Thoracic aorta (tissue), 2 donors: ENCODE measurements at regions not wholly inside any gene's neighbourhood (a gene's known extent, or its start where the extent isn't known, plus 50 kb on each side); places are given as distances from the start of the nearest gene placed in this dataset.

ENCODE experiments used
- ATAC-seq: fragments of 150-250 bp; one replicate; pipeline ENCODE4 v1.8.0; 2017; ENCODE audit warnings: low read depth; ENCODE audit not compliant: insufficient number of reproducible peaks, low FRiP score
- DNase-seq: peaks from one replicate; pipeline ENCODE4 v3.0.0-alpha.2; 2020; ENCODE audit warnings: low spot score
- H3K27ac ChIP-seq, 2 donors: fragments of 200-600 bp; sonication (generic); 1 replicate in 1 of 2; 2 replicates in 1 of 2; pipeline ENCODE4 v1.5.1; 2016; ENCODE audit warnings: mild to moderate bottlenecking in 2 of 2, moderate library complexity in 2 of 2
- H3K27me3 ChIP-seq: fragments of 200-600 bp; sonication (generic); replicated peaks from 2 replicates; pipeline ENCODE4 v1.6.0; 2016; ENCODE audit warnings: mild to moderate bottlenecking; ENCODE audit not compliant: insufficient read depth
- H3K36me3 ChIP-seq: fragments of 200-600 bp; sonication (generic); one replicate; pipeline ENCODE4 v1.5.1; 2016
- H3K4me1 ChIP-seq, 2 donors: fragments of 200-600 bp; sonication (generic); 1 replicate in 1 of 2; 2 replicates in 1 of 2; pipeline versions ENCODE4 v1.5.1 to v1.6.0; 2016; ENCODE audit warnings: low read depth in 2 of 2, mild to moderate bottlenecking in 1 of 2; ENCODE audit not compliant: control insufficient read depth in 1 of 2
- H3K4me3 ChIP-seq: fragments of 200-600 bp; sonication (generic); 2 replicates; pipeline ENCODE4 v1.5.1; 2016; ENCODE audit warnings: mild to moderate bottlenecking
- H3K9me3 ChIP-seq: fragments of 200-600 bp; sonication (generic); 2 replicates; pipeline ENCODE4 v1.5.1; 2016
- TF ChIP-seq, protein P1 (sequence below): fragments of 200-600 bp; sonication (generic); IDR thresholded peaks from one replicate; pipeline ENCODE4 v1.5.1; 2019; ENCODE audit warnings: antibody characterized with exemption

DNA sequence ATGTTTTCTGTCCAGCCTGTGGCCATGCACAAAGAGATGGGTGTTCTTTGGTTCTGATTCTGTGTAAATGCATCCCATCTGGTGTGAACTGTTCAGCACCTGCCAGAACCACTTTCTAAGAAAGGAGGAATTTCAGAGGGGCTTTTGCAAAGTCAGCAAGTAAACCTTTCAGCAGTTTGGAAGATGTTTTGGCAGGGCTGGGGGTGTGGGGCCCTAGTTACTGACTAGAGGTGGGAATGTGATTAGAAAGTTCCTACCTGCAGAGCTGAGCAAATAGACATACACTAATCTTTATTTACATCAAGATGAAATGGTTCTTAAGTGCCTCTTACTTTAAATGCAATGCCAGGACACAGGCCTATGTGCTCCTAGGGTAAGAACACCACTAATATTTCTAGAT is 378.1 kb upstream of the USP24 start:
- TF ChIP-seq, protein P1, sequence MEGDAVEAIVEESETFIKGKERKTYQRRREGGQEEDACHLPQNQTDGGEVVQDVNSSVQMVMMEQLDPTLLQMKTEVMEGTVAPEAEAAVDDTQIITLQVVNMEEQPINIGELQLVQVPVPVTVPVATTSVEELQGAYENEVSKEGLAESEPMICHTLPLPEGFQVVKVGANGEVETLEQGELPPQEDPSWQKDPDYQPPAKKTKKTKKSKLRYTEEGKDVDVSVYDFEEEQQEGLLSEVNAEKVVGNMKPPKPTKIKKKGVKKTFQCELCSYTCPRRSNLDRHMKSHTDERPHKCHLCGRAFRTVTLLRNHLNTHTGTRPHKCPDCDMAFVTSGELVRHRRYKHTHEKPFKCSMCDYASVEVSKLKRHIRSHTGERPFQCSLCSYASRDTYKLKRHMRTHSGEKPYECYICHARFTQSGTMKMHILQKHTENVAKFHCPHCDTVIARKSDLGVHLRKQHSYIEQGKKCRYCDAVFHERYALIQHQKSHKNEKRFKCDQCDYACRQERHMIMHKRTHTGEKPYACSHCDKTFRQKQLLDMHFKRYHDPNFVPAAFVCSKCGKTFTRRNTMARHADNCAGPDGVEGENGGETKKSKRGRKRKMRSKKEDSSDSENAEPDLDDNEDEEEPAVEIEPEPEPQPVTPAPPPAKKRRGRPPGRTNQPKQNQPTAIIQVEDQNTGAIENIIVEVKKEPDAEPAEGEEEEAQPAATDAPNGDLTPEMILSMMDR: no peak
- no peaks in the 10 kb centered on the region for H3K27me3 ChIP-seq
- no peak overlapping the region for H3K27ac ChIP-seq
- no peaks in the 10 kb centered on the region for H3K36me3 ChIP-seq
- no peak for DNase-seq
- H3K4me1 ChIP-seq: peaks cover 8 to 43% of the 10 kb centered on the region in 2 donors
- no peaks in the 10 kb centered on the region for H3K9me3 ChIP-seq
- ATAC-seq: no peak
- no peak overlapping the region for H3K4me3 ChIP-seq

DNA sequence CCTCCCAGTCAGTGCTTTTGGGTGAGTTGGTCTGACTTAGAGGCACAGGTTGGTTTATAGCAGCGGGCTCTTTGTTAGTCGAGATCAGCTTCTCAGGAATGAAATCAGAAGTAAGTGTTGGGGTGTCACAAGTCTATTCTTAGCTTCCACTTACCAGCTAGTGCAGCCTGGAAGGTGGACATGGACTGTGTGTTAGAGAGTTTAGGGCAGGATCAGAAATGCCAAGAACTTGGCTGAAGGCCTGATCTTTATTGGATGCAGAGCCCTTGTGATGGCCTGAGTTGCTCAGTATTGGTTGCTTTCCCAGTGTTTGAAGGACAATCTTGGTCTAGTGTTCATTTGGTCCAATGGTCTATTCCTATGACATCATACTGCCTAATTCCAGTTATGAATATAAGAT is 377.0 kb upstream of the USP24 start:
- H3K9me3 ChIP-seq: no peaks in the 10 kb centered on the region
- TF ChIP-seq, protein P1: no peak
- ATAC-seq (no peak), DNase-seq (no peak)
- H3K4me1 ChIP-seq: peaks cover 12 to 55% of the 10 kb centered on the region in 2 donors
- H3K36me3 ChIP-seq: no peaks in the 10 kb centered on the region
- H3K27me3 ChIP-seq: no peaks in the 10 kb centered on the region
- H3K4me3 ChIP-seq: no peak overlapping the region
- H3K27ac ChIP-seq: peak overlapping the region; percentile 2 to 84

DNA sequence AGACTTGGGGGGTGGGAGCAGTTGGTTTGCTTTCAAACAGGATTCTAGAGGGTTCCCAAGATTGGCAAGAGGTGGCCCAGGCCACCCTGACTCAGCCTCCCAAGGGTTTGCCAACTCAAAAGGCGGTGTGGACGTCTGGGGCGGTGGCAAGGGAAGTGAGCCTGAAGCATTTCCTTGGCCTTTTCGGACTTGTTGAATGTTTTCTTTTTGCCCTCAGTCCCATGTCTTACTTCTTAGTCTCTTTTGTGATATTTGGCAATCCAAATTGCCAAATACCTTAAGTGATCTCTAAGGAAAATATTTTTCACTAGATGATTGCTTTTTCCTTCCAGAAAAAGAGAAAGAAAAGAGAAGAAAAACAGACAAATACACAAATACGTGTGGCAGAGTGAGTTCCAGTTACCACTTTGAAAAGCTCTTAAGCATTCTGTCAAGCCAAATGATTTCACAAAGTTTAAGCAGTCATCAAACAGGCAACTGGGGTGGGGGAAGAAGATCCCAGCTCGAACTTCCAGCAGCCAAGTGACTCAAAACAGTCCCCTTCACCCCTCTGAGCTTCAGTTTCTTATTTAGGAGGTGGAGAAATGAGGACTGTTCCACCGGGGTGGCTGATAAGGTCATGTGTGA is 374.6 kb upstream of the USP24 start:
- H3K27ac ChIP-seq: peak overlapping the region; percentile 80 to 84
- ATAC-seq (peak; percentile 82), DNase-seq (peak; percentile 56)
- no peaks in the 10 kb centered on the region for H3K36me3 ChIP-seq
- TF ChIP-seq, protein P1: no peak
- no peaks in the 10 kb centered on the region for H3K9me3 ChIP-seq
- H3K4me1 ChIP-seq: peaks cover 17 to 78% of the 10 kb centered on the region in 2 donors
- H3K27me3 ChIP-seq: no peaks in the 10 kb centered on the region
- no peak overlapping the region for H3K4me3 ChIP-seq

DNA sequence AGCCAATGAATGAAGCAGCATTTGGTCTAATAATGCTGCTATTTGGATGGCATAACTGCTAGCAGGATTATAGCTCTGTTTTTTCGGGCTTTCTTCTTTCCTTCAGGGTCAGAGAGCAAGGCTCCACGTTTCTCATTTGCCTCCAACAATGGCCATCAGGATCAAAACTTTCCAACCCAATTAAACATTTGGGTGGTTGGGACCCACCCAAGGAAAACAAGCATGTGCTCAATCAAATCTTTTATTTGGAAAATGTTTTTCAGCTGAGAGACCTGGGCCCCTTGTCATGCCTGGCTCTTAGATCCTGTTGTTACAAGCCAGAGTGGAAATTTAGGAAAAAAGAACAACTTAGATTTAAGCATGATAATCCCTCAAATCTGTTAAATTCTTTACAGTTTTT is 373.1 kb upstream of the USP24 start:
- ATAC-seq: no peak
- TF ChIP-seq, protein P1: no peak
- Histone ChIP-seq H3K27me3 (no peaks in the 10 kb centered on the region), H3K27ac (peak overlapping the region; percentile 80 to 84), H3K4me3 (no peak overlapping the region), H3K4me1 (peaks cover 24 to 93% of the 10 kb centered on the region in 2 donors), H3K9me3 (no peaks in the 10 kb centered on the region), H3K36me3 (no peaks in the 10 kb centered on the region)
- no peak for DNase-seq

DNA sequence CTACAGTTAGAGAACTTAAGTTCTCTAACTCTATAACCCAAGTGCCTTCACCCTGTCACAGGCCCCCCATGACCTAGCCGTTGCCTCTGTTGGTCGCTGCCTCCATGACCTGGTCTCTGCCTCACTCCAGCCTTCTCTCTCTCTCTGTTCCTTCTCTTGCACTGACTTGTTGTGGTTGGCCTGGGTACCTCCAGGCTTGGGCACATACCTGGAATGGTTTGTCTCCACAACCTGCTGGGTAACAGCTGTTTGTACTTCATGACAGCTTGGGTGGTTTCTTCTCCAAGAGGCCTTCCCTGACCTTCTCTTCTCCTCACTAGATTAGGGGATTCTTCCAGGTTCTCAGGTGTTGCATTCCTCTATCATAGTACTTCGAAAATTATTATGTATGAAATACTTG is 371.6 kb upstream of the USP24 start:
- DNase-seq: no peak
- H3K27ac ChIP-seq: peak overlapping the region; percentile 33 to 80
- TF ChIP-seq, protein P1: no peak
- no peak for ATAC-seq
- H3K36me3 ChIP-seq: no peaks in the 10 kb centered on the region
- no peaks in the 10 kb centered on the region for H3K9me3 ChIP-seq
- no peaks in the 10 kb centered on the region for H3K27me3 ChIP-seq
- peaks cover 32 to 98% of the 10 kb centered on the region in 2 donors for H3K4me1 ChIP-seq
- H3K4me3 ChIP-seq: no peak overlapping the region
